NCI-H2081 treated with DMSO at 0.1 percent for 48 hours (cell line): ENCODE measurements at regions not wholly inside any gene's neighbourhood (a gene's known extent, or its start where the extent isn't known, plus 50 kb on each side); places are given as distances from the start of the nearest gene placed in this dataset.
"Not testable (repeated sequence)": the region's sequence is repeated elsewhere in the genome, so short reads cannot be mapped to it uniquely, and the experiment has no call there.

ENCODE experiments used
- DNase-seq: peaks from one replicate; lab custom pipeline; 2025; lab: John Stamatoyannopoulos, UW

DNA sequence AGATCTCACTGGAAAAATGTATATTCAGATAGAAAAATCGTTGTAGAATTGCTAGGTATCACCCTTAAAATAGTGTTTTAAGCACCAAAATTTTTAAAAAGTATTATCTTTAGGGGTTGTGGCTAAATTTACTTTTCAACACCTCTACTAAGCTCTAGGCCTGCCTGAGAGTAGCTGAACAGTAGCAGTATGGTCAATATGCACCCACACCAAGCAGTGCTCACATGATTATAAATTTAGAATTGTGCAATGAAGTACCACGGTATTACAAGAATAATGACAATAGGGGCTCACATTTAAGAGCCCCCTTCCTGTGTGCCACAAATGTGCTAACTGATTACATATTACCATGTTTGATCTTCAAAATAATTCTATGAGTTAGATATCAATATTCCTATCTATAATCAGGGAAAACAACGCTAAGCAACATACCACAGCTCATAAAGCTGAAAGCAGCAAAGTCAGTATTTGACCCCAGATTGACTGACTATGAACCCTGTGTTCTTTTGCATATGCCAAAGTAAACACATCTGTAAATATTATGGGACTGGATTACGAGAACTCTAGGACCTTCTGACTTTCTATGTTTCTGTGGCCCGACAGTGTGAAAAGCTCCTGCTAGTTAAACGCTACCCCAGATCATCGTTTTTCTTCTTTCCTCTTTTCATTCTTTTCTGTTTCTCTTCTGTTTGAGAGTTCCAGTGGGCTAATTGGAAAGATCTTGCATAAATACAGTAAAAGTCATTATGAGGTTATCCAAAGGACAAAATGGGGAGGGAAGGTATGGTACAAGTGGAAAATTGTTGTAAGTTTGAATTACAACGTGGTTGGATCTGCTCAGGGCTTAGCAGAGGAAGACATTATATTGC, 201.1 kb upstream of the C1orf87 start:
- no peak for DNase-seq

DNA sequence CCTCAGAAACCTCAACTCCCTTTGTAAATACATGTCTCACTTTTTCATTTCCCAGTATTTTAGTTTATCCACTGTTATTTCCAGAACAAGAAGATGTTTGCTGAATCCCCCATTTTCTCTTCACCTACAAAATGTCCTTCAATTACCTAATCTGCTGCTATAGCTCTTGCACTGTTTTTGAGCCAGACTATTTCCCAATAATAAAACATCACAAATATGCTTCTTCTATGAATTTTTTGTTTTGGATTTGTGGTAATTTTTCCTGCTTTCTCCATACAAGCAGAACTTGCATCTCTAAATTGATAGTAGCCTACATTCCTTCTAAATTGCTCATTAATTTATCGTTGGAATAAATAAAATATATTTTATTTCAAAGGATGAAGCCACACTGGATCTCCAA, 199.6 kb upstream of the C1orf87 start:
- no peak for DNase-seq

DNA sequence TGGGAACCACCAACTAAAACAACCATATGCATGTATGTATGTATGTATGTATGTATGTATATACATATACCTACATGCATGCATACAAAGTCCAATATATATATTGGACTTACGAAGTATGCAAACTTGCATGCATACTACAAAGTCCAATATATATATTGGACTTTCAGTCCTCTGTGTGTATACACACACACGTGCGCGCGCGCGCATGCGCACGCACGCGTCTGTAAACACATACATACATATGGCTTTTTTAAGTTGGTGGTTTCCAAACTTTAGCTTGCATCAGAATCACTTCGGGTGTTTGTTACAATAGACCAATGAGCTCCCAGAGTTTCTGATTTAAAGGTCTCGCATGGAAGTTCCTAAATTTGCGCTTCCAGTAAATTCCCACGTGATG, 197.5 kb upstream of the C1orf87 start:
- no peak for DNase-seq

GRCh38 chr1:60268451-60268850, 194.9 kb upstream of the C1orf87 start:
- DNase-seq: no peak

- no peak for DNase-seq
Observed at GRCh38 chr1:60265560-60266535, 192.3 kb upstream of the C1orf87 start.

DNA sequence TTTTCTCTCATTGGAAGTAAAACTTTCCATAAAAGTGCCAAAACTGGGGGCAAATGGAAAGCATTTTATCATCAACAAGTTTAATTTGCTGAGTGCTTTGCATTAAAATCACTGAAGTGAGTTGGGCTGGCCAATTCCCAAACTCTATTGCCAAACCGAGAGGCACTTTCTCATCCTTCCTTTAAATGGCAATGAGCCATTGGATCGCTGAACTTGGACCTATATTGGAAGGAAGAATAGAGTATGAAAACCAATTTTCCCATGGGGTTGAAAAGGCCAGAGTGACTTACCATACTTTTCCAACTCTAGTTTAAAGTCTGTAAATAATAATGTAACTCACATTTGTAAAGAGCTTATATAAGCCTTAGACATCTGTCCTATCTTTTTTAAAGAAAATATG, 189.1 kb upstream of the C1orf87 start:
- DNase-seq: no peak

DNA sequence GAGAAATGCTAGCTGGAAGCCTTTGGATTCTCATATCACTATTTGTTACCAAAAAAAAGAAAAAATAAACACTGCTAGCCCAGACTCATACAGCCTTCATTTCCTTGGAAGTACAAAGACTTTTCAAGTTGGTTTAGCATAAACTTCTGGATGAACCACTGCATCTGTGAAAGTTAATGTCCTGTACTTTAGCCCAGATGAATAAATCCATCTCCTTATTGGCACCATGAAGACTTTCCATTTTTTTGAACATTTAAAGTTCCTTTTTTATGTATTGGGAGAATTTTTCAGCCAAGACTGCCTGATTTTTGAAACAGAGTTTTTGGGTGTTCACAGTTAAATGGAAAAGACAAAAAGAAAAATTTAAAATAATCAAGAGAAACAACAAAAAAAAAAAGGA, 184.0 kb upstream of the C1orf87 start:
- no peak for DNase-seq

- DNase-seq: no peak
Observed at GRCh38 chr1:60255565-60255964, 182.0 kb upstream of the C1orf87 start.

- no peak for DNase-seq
Observed at GRCh38 chr1:60251426-60251825, 177.9 kb upstream of the C1orf87 start.

DNA sequence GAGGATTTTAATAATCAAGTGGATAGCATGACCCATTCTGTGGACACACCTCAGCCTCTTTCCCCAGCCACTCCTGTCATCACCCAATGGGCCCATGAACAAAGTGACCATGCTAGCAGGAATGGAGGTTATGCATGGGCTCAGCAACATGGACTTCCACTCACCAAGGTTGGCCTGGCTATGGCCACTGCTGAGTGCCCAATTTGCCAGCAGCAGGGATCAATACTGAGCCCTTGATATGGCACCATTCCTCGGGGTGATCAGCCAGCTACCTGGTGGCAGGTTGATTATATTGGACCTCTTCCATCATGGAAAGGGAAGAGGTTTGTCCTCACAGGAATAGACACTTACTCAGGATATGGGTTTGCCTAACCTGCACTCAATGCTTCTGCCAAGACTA, 173.9 kb upstream of the C1orf87 start:
- DNase-seq: not testable (repeated sequence)

- no peak for DNase-seq
Observed at GRCh38 chr1:60245324-60245723, 171.8 kb upstream of the C1orf87 start.

DNA sequence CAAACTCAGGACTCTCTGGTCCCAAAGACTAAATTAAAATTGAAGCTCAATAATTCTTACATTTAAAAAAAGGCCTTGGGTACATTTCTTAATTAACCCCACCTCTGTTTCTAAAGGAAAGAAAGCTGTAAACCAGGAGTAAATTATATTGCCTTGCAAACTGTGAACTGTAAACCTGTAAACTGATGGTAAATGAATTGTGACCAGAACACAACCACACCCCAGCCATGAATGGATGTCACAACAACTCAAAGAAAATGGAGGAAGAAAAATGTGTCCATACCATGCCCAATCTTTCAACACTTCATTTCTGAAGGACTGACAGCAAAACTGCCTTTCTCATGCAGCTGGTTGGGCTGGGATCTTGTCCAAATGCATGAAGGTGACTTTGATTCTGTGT, 171.3 kb upstream of the C1orf87 start:
- DNase-seq: no peak

DNA sequence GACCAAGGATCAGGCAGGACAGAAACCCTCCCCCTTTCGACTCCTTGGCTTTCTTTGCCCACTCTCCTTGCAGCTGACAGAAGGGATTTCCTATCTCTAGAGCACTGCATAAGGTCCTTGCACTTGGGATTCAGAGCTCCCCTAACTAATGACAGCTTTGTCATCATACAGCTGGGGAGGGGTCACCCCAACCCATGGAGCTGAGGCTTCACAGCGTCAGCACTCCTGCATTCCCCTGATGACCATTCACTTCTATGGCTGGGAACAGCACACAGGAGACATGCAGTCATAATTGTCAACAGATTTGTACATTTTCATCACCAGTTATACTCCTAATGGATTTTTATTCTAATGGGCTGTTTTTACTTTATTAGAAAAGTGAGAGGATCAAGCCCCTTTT, 161.7 kb upstream of the C1orf87 start:
- DNase-seq: no peak

DNA sequence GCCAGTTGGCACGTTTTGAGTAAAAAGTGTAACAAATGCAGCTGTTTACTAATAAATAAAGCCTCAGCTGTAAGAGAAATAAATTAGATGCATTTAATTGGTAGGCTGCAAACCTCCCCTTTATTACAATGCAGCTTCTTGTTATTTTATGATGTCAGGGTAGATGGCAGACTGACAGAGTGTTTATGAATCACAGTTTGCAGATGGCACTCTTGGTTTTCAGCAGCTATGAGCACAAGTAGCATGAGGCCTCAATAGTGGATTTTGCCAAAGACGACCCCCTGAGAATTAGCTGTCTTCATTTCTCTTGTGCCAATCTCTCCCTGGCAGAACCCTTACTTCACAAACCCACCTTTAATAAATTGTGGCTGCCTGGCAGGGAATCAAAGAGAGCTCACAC, 161.2 kb upstream of the C1orf87 start:
- no peak for DNase-seq

DNA sequence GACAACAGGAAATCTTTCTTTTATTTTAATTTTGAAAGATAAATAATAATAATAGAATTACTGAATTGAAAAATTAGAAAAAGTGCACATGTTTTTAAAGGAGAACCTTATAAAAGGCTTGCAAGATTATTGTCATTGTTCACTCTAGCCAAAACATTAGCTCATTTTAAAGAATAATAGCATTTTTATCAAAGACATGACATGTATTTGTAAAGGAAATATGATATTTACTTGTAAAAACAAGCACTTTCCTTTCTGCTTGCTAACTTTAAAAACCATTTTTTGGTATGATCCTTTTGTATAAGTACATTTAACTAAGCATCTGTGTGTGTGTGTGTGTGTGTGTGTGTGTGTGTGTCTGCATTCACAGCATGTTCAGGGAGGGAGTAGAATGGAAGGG, 156.3 kb upstream of the C1orf87 start:
- no peak for DNase-seq

- no peak for DNase-seq
Observed at GRCh38 chr1:60228041-60228491, 154.5 kb upstream of the C1orf87 start.

- DNase-seq: no peak
Observed at GRCh38 chr1:60227601-60228000, 154.0 kb upstream of the C1orf87 start.

GRCh38 chr1:60225486-60225885, 151.9 kb upstream of the C1orf87 start:
- DNase-seq: no peak

DNA sequence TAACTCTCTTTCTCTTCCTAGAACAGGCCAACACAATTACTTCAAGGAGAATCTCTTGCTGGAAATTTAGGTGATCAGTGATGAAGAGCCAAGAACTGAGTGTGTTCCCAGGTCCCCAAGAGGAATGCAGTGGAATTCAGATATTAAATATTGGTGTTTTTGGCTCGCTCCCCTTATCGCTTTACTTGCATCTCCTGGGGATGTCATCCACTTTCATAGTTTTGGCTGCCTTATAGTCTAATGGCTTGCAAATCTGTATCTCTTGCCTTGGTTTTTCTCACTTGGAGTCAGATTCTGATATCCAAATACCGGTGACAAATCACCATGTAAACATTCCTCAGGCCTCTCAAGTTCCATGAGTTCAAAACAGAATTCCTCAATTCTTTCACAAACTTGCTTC, 151.0 kb upstream of the C1orf87 start:
- no peak for DNase-seq

GRCh38 chr1:60223158-60223557, 149.6 kb upstream of the C1orf87 start:
- DNase-seq: no peak

GRCh38 chr1:60222360-60223115, 149.0 kb upstream of the C1orf87 start:
- no peak for DNase-seq

GRCh38 chr1:60213253-60213652, 139.7 kb upstream of the C1orf87 start:
- no peak for DNase-seq
